ENCODE measurements at regions not wholly inside any gene's neighbourhood (a gene's known extent, or its start where the extent isn't known, plus 50 kb on each side); places are given as distances from the start of the nearest gene placed in this dataset.

DNA sequence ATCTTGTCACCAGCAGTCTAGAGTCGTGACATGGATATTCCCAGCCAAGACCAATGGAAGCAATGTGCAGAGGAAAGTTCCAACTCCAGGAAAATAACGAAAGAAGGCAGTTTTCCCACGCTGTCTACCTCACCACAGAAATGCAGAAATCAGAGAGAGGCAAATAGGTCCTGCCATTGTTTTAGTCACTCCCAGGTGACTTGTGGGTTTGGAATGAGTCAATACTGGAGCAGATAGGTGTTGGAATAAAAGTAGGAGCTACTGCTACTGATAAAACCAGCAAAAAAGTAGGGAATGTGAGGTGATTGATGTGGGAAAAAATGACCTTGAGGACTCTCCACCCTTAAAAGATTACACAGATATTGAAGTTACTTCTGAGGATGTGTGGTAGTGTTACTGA, 72.8 kb upstream of the RAI2 start (continued):
- TF ChIP-seq ZNF622 (IDR thresholded peaks at IDR 0.05), result no peak

DNA sequence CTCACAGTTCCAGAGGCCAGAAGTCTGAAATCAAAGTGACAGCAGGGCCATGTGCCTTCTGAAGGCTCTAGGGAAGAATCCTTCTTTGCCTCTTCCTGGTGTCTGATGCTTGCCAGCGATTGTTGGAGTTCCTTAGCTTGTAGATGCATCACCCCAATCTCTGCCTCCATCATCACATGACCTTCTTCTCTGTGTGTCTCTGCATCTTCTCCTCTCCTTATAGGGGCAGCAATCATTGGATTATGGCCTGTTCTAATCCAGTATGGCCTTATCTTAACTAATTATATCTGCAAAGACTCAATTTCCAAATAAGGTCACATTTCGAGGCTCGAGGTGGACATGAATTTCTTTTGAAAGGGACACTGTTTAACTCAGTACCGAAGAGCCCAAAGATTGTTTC, 71.7 kb upstream of the RAI2 start:
- CTCF ChIA-PET, result interaction anchor here (1.3 to 1.6 kb wide), 2 partner anchors 12 kb away, joined by 4 to 5 read pairs; no protein-coding TSS in a partner anchor
- TF ChIP-seq, protein P1, sequence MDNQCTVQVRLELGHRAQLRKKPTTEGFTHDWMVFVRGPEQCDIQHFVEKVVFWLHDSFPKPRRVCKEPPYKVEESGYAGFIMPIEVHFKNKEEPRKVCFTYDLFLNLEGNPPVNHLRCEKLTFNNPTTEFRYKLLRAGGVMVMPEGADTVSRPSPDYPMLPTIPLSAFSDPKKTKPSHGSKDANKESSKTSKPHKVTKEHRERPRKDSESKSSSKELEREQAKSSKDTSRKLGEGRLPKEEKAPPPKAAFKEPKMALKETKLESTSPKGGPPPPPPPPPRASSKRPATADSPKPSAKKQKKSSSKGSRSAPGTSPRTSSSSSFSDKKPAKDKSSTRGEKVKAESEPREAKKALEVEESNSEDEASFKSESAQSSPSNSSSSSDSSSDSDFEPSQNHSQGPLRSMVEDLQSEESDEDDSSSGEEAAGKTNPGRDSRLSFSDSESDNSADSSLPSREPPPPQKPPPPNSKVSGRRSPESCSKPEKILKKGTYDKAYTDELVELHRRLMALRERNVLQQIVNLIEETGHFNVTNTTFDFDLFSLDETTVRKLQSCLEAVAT (IDR thresholded peaks at IDR 0.05), result no peak
- no peak for TF ChIP-seq MEF2B (IDR thresholded peaks at IDR 0.05; ENCODE audit: partially characterized antibody, poor library complexity, severe bottlenecking)
- no peak for TF ChIP-seq TBL1XR1 (IDR thresholded peaks at IDR 0.05; ENCODE audit: low read depth, low read length)
- TF ChIP-seq, protein P2, sequence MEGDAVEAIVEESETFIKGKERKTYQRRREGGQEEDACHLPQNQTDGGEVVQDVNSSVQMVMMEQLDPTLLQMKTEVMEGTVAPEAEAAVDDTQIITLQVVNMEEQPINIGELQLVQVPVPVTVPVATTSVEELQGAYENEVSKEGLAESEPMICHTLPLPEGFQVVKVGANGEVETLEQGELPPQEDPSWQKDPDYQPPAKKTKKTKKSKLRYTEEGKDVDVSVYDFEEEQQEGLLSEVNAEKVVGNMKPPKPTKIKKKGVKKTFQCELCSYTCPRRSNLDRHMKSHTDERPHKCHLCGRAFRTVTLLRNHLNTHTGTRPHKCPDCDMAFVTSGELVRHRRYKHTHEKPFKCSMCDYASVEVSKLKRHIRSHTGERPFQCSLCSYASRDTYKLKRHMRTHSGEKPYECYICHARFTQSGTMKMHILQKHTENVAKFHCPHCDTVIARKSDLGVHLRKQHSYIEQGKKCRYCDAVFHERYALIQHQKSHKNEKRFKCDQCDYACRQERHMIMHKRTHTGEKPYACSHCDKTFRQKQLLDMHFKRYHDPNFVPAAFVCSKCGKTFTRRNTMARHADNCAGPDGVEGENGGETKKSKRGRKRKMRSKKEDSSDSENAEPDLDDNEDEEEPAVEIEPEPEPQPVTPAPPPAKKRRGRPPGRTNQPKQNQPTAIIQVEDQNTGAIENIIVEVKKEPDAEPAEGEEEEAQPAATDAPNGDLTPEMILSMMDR (IDR thresholded peaks at IDR 0.05 in 2 of 3, conservative IDR thresholded peaks at IDR 0.05 in 1 of 3; ENCODE audit: control insufficient read depth in 2 of 3, extremely low read depth in 1 of 3, insufficient read depth in 1 of 3, low read depth in 3 of 3, low read length in 3 of 3), result no peak
- no peak for TF ChIP-seq HDGF (IDR thresholded peaks at IDR 0.05)
- TF ChIP-seq, protein P3, sequence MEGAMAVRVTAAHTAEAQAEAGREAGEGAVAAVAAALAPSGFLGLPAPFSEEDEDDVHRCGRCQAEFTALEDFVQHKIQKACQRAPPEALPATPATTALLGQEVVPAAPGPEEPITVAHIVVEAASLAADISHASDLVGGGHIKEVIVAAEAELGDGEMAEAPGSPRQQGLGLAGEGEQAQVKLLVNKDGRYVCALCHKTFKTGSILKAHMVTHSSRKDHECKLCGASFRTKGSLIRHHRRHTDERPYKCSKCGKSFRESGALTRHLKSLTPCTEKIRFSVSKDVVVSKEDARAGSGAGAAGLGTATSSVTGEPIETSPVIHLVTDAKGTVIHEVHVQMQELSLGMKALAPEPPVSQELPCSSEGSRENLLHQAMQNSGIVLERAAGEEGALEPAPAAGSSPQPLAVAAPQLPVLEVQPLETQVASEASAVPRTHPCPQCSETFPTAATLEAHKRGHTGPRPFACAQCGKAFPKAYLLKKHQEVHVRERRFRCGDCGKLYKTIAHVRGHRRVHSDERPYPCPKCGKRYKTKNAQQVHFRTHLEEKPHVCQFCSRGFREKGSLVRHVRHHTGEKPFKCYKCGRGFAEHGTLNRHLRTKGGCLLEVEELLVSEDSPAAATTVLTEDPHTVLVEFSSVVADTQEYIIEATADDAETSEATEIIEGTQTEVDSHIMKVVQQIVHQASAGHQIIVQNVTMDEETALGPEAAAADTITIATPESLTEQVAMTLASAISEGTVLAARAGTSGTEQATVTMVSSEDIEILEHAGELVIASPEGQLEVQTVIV (IDR thresholded peaks at IDR 0.05; ENCODE audit: borderline replicate concordance, partially characterized antibody), result no peak
- TF ChIP-seq RUNX3 (IDR thresholded peaks at IDR 0.05; ENCODE audit: low read length), result no peak
- TF ChIP-seq SP1 (IDR thresholded peaks at IDR 0.05; ENCODE audit: low read depth, low read length), result no peak
- TF ChIP-seq SPI1 (IDR thresholded peaks at IDR 0.05; ENCODE audit: borderline replicate concordance, insufficient read depth, low read depth, low read length), result no peak
- no peak for TF ChIP-seq ZNF592 (IDR thresholded peaks at IDR 0.05)
- no peak for TF ChIP-seq TAF1 (IDR thresholded peaks at IDR 0.05; ENCODE audit: borderline replicate concordance, low read depth, low read length)
- TF ChIP-seq CBX5 (IDR thresholded peaks at IDR 0.05; ENCODE audit: low read depth), result no peak

More for the DNA sequence above, 71.7 kb upstream of the RAI2 start:
- RAD21 ChIA-PET (ENCODE audit: unreplicated experiment), result no interaction called here
- no TSS peak for BruUV-seq (replicated peaks)
- H4K20me1 ChIP-seq (ENCODE audit: control insufficient read depth, insufficient read depth), result no peaks in the 10 kb centered on the region
- no peak for DNase-seq (ENCODE audit: low read depth, low spot score)
- SMC1A ChIA-PET (ENCODE audit: uncharacterized antibody, unreplicated experiment), result interaction anchor here (1.2 kb wide), 1 partner anchor 12 kb away, joined by 3 read pairs; no protein-coding TSS in a partner anchor
- no peaks in the 10 kb centered on the region for H3K9me3 ChIP-seq (replicated peaks; ENCODE audit: control insufficient read depth, insufficient read depth, low read length)
- no peaks in the 10 kb centered on the region for H3K36me3 ChIP-seq (ENCODE audit: control insufficient read depth in 2 of 2, insufficient read depth in 2 of 2, low read length in 1 of 2)
- H3K79me2 ChIP-seq (ENCODE audit: control insufficient read depth, insufficient read depth, low read length), result no peaks in the 10 kb centered on the region
- no peak for FAIRE-seq
- POLR2A ChIA-PET, result no interaction called here
- no peak overlapping the region for H2AFZ ChIP-seq (ENCODE audit: control insufficient read depth, low read depth, low read length)
- H3K27ac ChIP-seq (ENCODE audit: control insufficient read depth, insufficient read depth), result no peak overlapping the region
- no peak overlapping the region for H3K4me3 ChIP-seq
- in situ Hi-C loops (cut with MboI), result no loop called here
- H3K9ac ChIP-seq (ENCODE audit: control insufficient read depth, insufficient read depth, low read length), result no peak overlapping the region
- intact Hi-C loops (cut with micrococcal nuclease; ENCODE audit: unreplicated experiment), result no loop called here
- WGBS (ENCODE audit: insufficient coverage, insufficient replicate concordance, low lambda C conversion rate, missing lambda C conversion rate), result 8% methylated on average over 4 of the region's 4 CpGs
- no peaks in the 10 kb centered on the region for H3K27me3 ChIP-seq (replicated peaks in 1 of 2; ENCODE audit: control insufficient read depth in 2 of 2, insufficient read depth in 2 of 2, low read length in 1 of 2)
- no peaks in the 10 kb centered on the region for H3K4me1 ChIP-seq (ENCODE audit: control insufficient read depth, insufficient read depth, low read length)
- H3K4me2 ChIP-seq (ENCODE audit: control insufficient read depth, insufficient read depth), result no peak overlapping the region
- ATAC-seq, result no peak
